Retinal pigment epithelial cell (primary cell): ENCODE measurements at regions not wholly inside any gene's neighbourhood (a gene's known extent, or its start where the extent isn't known, plus 50 kb on each side); places are given as distances from the start of the nearest gene placed in this dataset.

Experiments used
- DNase-seq: peaks from one replicate; pipeline ENCODE4 v3.0.0-alpha.2; 2010; ENCODE audit warnings: low read depth
- H3K4me3 ChIP-seq: 2 replicates; pipeline ENCODE4 v1.5.1; 2011; ENCODE audit warnings: mild to moderate bottlenecking, low read length, control low read depth, moderate library complexity
- TF ChIP-seq, protein P1 (sequence below): conservative IDR thresholded peaks from 2 replicates; pipeline ENCODE4 v1.5.1; 2011; ENCODE audit warnings: low read depth, low read length, control low read depth, inconsistent platforms

- no peak overlapping the region for H3K4me3 ChIP-seq
- DNase-seq: no peak
- TF ChIP-seq, protein P1, sequence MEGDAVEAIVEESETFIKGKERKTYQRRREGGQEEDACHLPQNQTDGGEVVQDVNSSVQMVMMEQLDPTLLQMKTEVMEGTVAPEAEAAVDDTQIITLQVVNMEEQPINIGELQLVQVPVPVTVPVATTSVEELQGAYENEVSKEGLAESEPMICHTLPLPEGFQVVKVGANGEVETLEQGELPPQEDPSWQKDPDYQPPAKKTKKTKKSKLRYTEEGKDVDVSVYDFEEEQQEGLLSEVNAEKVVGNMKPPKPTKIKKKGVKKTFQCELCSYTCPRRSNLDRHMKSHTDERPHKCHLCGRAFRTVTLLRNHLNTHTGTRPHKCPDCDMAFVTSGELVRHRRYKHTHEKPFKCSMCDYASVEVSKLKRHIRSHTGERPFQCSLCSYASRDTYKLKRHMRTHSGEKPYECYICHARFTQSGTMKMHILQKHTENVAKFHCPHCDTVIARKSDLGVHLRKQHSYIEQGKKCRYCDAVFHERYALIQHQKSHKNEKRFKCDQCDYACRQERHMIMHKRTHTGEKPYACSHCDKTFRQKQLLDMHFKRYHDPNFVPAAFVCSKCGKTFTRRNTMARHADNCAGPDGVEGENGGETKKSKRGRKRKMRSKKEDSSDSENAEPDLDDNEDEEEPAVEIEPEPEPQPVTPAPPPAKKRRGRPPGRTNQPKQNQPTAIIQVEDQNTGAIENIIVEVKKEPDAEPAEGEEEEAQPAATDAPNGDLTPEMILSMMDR: no peak
Measured at GRCh38 chrX:49773993-49774392, 55.1 kb upstream of the PAGE4 start.

DNA sequence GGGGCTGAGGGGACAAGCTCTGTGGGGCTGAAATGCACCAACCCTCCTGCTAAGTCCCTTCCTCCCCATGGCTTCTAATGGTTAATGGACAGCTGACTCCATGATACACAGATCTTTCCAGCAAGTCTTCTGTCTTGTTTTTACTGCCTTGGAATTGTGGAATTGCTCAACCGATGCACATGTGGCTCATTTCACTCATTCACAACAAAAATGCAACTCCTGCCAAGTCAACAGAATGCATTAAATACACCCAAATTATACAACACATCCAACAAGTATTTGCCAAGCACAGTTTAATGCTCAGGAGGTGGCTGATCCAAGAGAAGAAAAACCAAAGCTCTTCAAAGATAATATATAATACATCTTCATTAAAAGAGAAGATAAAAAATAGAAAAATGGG lies 61.9 kb upstream of the PAGE4 start:
- no peak overlapping the region for H3K4me3 ChIP-seq
- TF ChIP-seq, protein P1: no peak
- DNase-seq: no peak

GRCh38 chrX:49762175-49762720 lies 66.5 kb upstream of the PAGE1 start:
- no peak for DNase-seq
- no peak overlapping the region for H3K4me3 ChIP-seq
- TF ChIP-seq, protein P1: no peak

GRCh38 chrX:49761481-49761880 lies 65.7 kb upstream of the PAGE1 start:
- no peak overlapping the region for H3K4me3 ChIP-seq
- DNase-seq: no peak
- TF ChIP-seq, protein P1: peak; percentile 57

GRCh38 chrX:49760290-49760890 lies 64.6 kb upstream of the PAGE1 start:
- TF ChIP-seq, protein P1: no peak
- H3K4me3 ChIP-seq: no peak overlapping the region
- DNase-seq: no peak

DNA sequence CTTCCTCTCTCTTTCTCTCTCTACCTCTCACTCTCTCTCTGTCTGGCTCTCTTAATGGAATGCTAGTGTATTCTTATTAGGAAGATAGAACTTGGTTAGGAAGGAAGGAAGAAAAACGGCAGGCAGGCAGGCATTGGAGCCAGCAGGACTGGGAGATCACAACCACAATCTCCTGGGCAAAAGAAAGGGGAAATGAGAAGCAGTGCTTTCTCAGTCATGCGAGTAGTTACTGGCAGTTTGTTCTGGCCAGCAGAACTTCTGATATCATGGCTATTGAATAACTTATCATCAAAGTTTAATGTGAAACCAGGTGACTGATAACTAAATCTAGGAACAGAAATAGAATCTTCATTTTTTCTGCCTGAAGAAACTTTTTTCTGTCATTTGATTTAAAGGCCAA lies 60.9 kb upstream of the PAGE1 start:
- H3K4me3 ChIP-seq: no peak overlapping the region
- no peak for DNase-seq
- TF ChIP-seq, protein P1: no peak

DNA sequence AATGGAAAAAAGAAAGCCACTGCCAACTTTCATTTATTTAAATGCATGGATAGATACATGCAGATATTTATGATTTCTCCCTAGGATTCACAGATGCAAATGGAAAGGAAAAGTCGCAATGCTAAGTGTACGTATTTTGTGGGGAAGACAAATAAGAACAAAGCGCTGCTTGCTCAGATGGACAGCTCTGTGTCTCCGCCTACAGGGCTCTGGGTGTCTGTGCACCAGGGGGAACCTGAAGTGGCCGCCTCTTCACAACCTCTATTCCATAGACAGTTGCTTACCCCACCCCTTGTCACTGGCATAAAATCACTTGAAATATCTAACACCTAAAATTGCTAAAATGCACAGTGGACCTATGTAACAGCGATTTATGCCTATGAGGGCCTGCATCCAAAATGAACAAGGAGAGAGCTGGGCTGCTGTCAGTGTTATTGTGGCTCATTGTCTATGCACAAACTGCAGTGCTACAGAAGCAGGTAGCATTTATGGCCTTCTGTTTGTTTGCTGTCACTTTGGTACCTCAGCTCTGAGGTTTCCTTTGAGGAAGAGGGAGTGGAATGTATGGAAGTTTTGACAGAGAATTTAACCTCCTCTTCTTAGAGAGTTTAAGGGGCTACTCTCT lies 58.6 kb upstream of the PAGE1 start:
- no peak overlapping the region for H3K4me3 ChIP-seq
- TF ChIP-seq, protein P1: peak; percentile 78
- no peak for DNase-seq
